K562 (cell line): ENCODE measurements at regions not wholly inside any gene's neighbourhood (a gene's known extent, or its start where the extent isn't known, plus 50 kb on each side); places are given as distances from the start of the nearest gene placed in this dataset.

Source experiments
- ATAC-seq: fragments of 200-7000 bp; cut with Tn5 transposase; 3 replicates; pipeline ENCODE4 v1.9.1; 2020; ENCODE audit warnings: moderate library complexity
- BruUV-seq: library from RNA; stranded (reverse); fragments of 400-500 nt; replicated peaks from 2 replicates; lab custom pipeline; 2021; lab: Mats Ljungman, UMichigan
- CTCF ChIA-PET: fragments of 300-600 bp; formaldehyde crosslinking; extraction: SDS; loops from one replicate; lab custom pipeline; 2021; ENCODE audit warnings: low intra/inter-chr PET ratio; lab: Yijun Ruan, JAX
- POLR2A ChIA-PET: fragments of 300-600, 350-650 bp; sonication (Branson Sonifier 250); formaldehyde crosslinking; extraction: SDS; loops from one replicate; lab custom pipeline; 2021; ENCODE audit warnings: antibody characterized with exemption, inconsistent platforms; lab: Yijun Ruan, JAX
- DNase-seq, 4 experiments: peaks; one replicate each; pipeline versions ENCODE4 v3.0.0 to v3.0.0-alpha.2; 2011 to 2018; ENCODE audit warnings: low spot score in 3 of 4, mixed read lengths in 3 of 4; ENCODE audit errors: extremely low read depth in 1 of 4
- FAIRE-seq: peaks from 2 replicates; lab custom pipeline; 2011; peaks lifted over from hg19 to GRCh38; lab: Jason Lieb, UNC
- H2AFZ ChIP-seq: 2 replicates; pipeline ENCODE4 v1.6.0; 2011; ENCODE audit warnings: low read depth, low read length, control low read depth, inconsistent platforms
- H3K27ac ChIP-seq: fragments of 200-600 bp; 3 replicates; pipeline ENCODE4 v1.8.0; 2011; ENCODE audit warnings: low read depth, mild to moderate bottlenecking, control low read depth, inconsistent platforms, low read length, moderate library complexity, mixed read lengths; ENCODE audit errors: extremely low read depth
- H3K27me3 ChIP-seq, 2 experiments: fragments of 300-600 bp in 1 of 2; 2 replicates in 1 of 2; 3 replicates in 1 of 2; pipeline versions ENCODE4 v1.6.0 to v1.8.0; 2011; ENCODE audit warnings: inconsistent platforms in 2 of 2, low read length in 2 of 2, mild to moderate bottlenecking in 1 of 2, mixed read lengths in 1 of 2, moderate library complexity in 1 of 2; ENCODE audit not compliant: control insufficient read depth in 2 of 2, insufficient read depth in 2 of 2
- H3K36me3 ChIP-seq: fragments of 300-600 bp; 3 replicates; pipeline ENCODE4 v1.8.0; 2011; ENCODE audit warnings: mild to moderate bottlenecking, low read length, inconsistent platforms; ENCODE audit not compliant: control insufficient read depth, insufficient read depth
- H3K4me1 ChIP-seq, 2 experiments: fragments of 200-600 bp in 1 of 2; replicated peaks in 1 of 2; 2 replicates in 1 of 2; 3 replicates in 1 of 2; pipeline versions ENCODE4 v1.5.1 to v1.8.0; 2011; ENCODE audit warnings: inconsistent platforms in 2 of 2, low read length in 2 of 2, mild to moderate bottlenecking in 1 of 2, mixed read lengths in 1 of 2, moderate library complexity in 1 of 2; ENCODE audit not compliant: control insufficient read depth in 2 of 2, insufficient read depth in 2 of 2
- H3K4me2 ChIP-seq: 2 replicates; pipeline ENCODE4 v1.6.1; 2011; ENCODE audit warnings: low read length, control low read depth, inconsistent platforms, mixed read lengths; ENCODE audit not compliant: insufficient read depth
- H3K4me3 ChIP-seq: fragments of 200-600 bp; sonication (generic), shearing (Covaris generic); 2 replicates; pipeline ENCODE4 v1.5.1; 2016; ENCODE audit warnings: control low read depth, inconsistent platforms
- H3K79me2 ChIP-seq: fragments of 200-600 bp; 3 replicates; pipeline ENCODE4 v1.8.0; 2011; ENCODE audit warnings: low read length, inconsistent platforms; ENCODE audit not compliant: control insufficient read depth, insufficient read depth
- H3K9ac ChIP-seq, 2 experiments: 2 replicates each; pipeline versions ENCODE4 v1.6.0 to v1.6.1; 2011; ENCODE audit warnings: low read depth in 2 of 2, low read length in 2 of 2, control low read depth in 1 of 2, inconsistent platforms in 1 of 2, mild to moderate bottlenecking in 1 of 2, mixed read lengths in 1 of 2; ENCODE audit not compliant: insufficient read depth in 1 of 2
- H3K9me1 ChIP-seq: one replicate; pipeline ENCODE4 v1.6.0; 2011; ENCODE audit warnings: inconsistent platforms, mild to moderate bottlenecking, low read length, moderate library complexity; ENCODE audit not compliant: control insufficient read depth, insufficient read depth
- H3K9me3 ChIP-seq: replicated peaks from 2 replicates; pipeline ENCODE4 v1.5.1; 2011; ENCODE audit warnings: low read depth, low read length, inconsistent platforms; ENCODE audit not compliant: control insufficient read depth, insufficient read depth
- H4K20me1 ChIP-seq: replicated peaks from 2 replicates; pipeline ENCODE4 v1.6.1; 2011; ENCODE audit warnings: low read length, inconsistent platforms, mixed read lengths; ENCODE audit not compliant: control insufficient read depth, insufficient read depth
- ARID4B ChIP-seq: sonication (generic); formaldehyde crosslinking; IDR thresholded peaks from 2 replicates; pipeline ENCODE4 v1.8.0; 2022; ENCODE audit warnings: mild to moderate bottlenecking, missing genetic modification reagents
- CHAMP1 ChIP-seq: fragments of 450-650 bp; IDR thresholded peaks from 2 replicates; pipeline ENCODE4 v1.6.1; 2016; ENCODE audit warnings: mild to moderate bottlenecking
- EP400 ChIP-seq: fragments of 450-650 bp; IDR thresholded peaks from 2 replicates; pipeline ENCODE4 v1.6.1; 2017; ENCODE audit warnings: antibody characterized with exemption, mild to moderate bottlenecking, moderate library complexity
- FOSL1 ChIP-seq: fragments of 200-800 bp; sonication (Bioruptor generic); conservative IDR thresholded peaks from 2 replicates; pipeline ENCODE4 v1.6.1; 2016; ENCODE audit warnings: missing genetic modification characterization, missing compliant biosample characterization
- KLF13 ChIP-seq: fragments of 450-650 bp; IDR thresholded peaks from 2 replicates; pipeline ENCODE4 v1.6.1; 2016; ENCODE audit warnings: missing genetic modification characterization, low read depth, mild to moderate bottlenecking, missing compliant biosample characterization, moderate library complexity, borderline replicate concordance
- KLF6 ChIP-seq: fragments of 250-450 bp; sonication (Bioruptor Pico); IDR thresholded peaks from 2 replicates; pipeline ENCODE4 v1.4.0; 2020; ENCODE audit warnings: mild to moderate bottlenecking, moderate library complexity, borderline replicate concordance
- L3MBTL2 ChIP-seq: fragments of 450-650 bp; IDR thresholded peaks from 2 replicates; pipeline ENCODE4 v1.6.1; 2016; ENCODE audit warnings: mild to moderate bottlenecking, moderate library complexity
- MAFF ChIP-seq: IDR thresholded peaks from 2 replicates; pipeline ENCODE4 v1.6.1; 2012; ENCODE audit warnings: low read length, improper control_type of control experiment
- MCM5 ChIP-seq: fragments of 450-650 bp; IDR thresholded peaks from 2 replicates; pipeline ENCODE4 v1.6.1; 2016; ENCODE audit warnings: low read depth
- MTA3 ChIP-seq: fragments of 450-650 bp; formaldehyde crosslinking; IDR thresholded peaks from 2 replicates; pipeline ENCODE4 v1.6.1; 2017; ENCODE audit warnings: mild to moderate bottlenecking, borderline replicate concordance
- PBX2 ChIP-seq, 2 experiments: IDR thresholded peaks in 1 of 2; conservative IDR thresholded peaks in 1 of 2; 2 replicates each; pipeline ENCODE4 v1.6.1; 2016; ENCODE audit warnings: low read depth in 2 of 2, mild to moderate bottlenecking in 1 of 2, missing compliant biosample characterization in 1 of 2, missing genetic modification characterization in 1 of 2, moderate library complexity in 1 of 2
- TFAM ChIP-seq: fragments of 250-450 bp; sonication (Bioruptor Pico); conservative IDR thresholded peaks from 2 replicates; pipeline ENCODE4 v1.5.0; 2021; ENCODE audit warnings: mild to moderate bottlenecking, moderate library complexity
- ZNF384 ChIP-seq: IDR thresholded peaks from 2 replicates; pipeline ENCODE4 v1.6.1; 2012; ENCODE audit warnings: low read depth, low read length, improper control_type of control experiment
- ZNF444 ChIP-seq: fragments of 250-450 bp; sonication (Bioruptor Pico); IDR thresholded peaks from 2 replicates; pipeline ENCODE4 v1.4.0; 2020; ENCODE audit warnings: mild to moderate bottlenecking, moderate library complexity
- ZNF57 ChIP-seq: fragments of 450-650 bp; formaldehyde crosslinking; IDR thresholded peaks from 2 replicates; pipeline ENCODE4 v1.4.0; 2020; ENCODE audit warnings: mild to moderate bottlenecking, moderate library complexity
- in situ Hi-C: fragments of 300-500 bp; cut with MboI; formaldehyde crosslinking; loops from 4 replicates; pipeline ENCODE4 v1.15.0; 2018; ENCODE audit warnings: inconsistent platforms, mixed read lengths
- intact Hi-C: fragments of 100-400 bp; cut with micrococcal nuclease; formaldehyde crosslinking; loops from 2 replicates; pipeline ENCODE4 v1.14.2; 2022

GRCh38 chr22:48621085-48621484 is 1206.6 kb downstream of the BRD1 start:
- ChIA-PET POLR2A (no interaction called here), CTCF (no interaction called here)
- no TSS peak for BruUV-seq
- Histone ChIP-seq H2AFZ (no peak overlapping the region), H3K4me2 (no peak overlapping the region), H3K4me1 (no peaks in the 10 kb centered on the region), H3K9ac (no peak overlapping the region), H3K9me1 (no peaks in the 10 kb centered on the region), H3K36me3 (no peaks in the 10 kb centered on the region), H3K79me2 (no peaks in the 10 kb centered on the region), H3K4me3 (no peak overlapping the region), H3K27me3 (peaks cover 0 to 4% of the 10 kb centered on the region in 2 experiments; a peak in 1 of 5 replicates), H3K9me3 (no peaks in the 10 kb centered on the region), H4K20me1 (no peaks in the 10 kb centered on the region), H3K27ac (no peak overlapping the region)
- ATAC-seq = no peak
- in situ Hi-C loops = no loop called here
- intact Hi-C loops = no loop called here
- FAIRE-seq = no peak
- DNase-seq = no peak
- TF ChIP-seq EP400 (no peak), ZNF384 (no peak), ZNF444 (CRISPR knock-in tag) (no peak), ARID4B (CRISPR knock-in tag) (no peak), KLF13 (no peak), CHAMP1 (no peak), KLF6 (CRISPR knock-in tag) (no peak), MAFF (no peak), MCM5 (no peak), ZNF57 (CRISPR knock-in tag) (no peak), FOSL1 (tag) (no peak), PBX2 (CRISPR knock-in tag; IDR thresholded peaks at IDR 0.05; ENCODE audit: low read depth) (no peak), PBX2 (tag; conservative IDR thresholded peaks at IDR 0.05; ENCODE audit: low read depth) (no peak), TFAM (no peak), L3MBTL2 (no peak), MTA3 (no peak)
